ENCODE measurements at regions not wholly inside any gene's neighbourhood (a gene's known extent, or its start where the extent isn't known, plus 50 kb on each side); places are given as distances from the start of the nearest gene placed in this dataset.

GRCh38 chr15:87099916-87100315 is 1020.2 kb downstream of the AGBL1 start:
- in situ Hi-C loops (cut with HindIII; ENCODE audit: low sequenced_read_pairs), result no loop called here

GRCh38 chr15:87089551-87089950 is 1009.9 kb downstream of the AGBL1 start:
- H3K4me3 ChIP-seq (ENCODE audit: low read depth, low read length), result no peak overlapping the region
- TF ChIP-seq CTCF (IDR thresholded peaks at IDR 0.05; ENCODE audit: low read depth, low read length, missing control alignments), result no peak
- in situ Hi-C loops (cut with HindIII; ENCODE audit: low sequenced_read_pairs), result no loop called here
- DNase-seq (ENCODE audit: low read depth), result no peak

More at GRCh38 chr15:87099916-87100315, 1020.2 kb downstream of the AGBL1 start:
- no peak for TF ChIP-seq CTCF (IDR thresholded peaks at IDR 0.05; ENCODE audit: low read depth, low read length, missing control alignments)
- no peak for DNase-seq (ENCODE audit: low read depth)
- no peak overlapping the region for H3K4me3 ChIP-seq (ENCODE audit: low read depth, low read length)

- in situ Hi-C loops (cut with HindIII; ENCODE audit: low sequenced_read_pairs), result no loop called here
- no peak overlapping the region for H3K4me3 ChIP-seq (ENCODE audit: low read depth, low read length)
- no peak for TF ChIP-seq CTCF (IDR thresholded peaks at IDR 0.05; ENCODE audit: low read depth, low read length, missing control alignments)
- DNase-seq (ENCODE audit: low read depth), result no peak
Measured at GRCh38 chr15:87083201-87083600, 1003.5 kb downstream of the AGBL1 start.

- H3K4me3 ChIP-seq (ENCODE audit: low read depth, low read length), result no peak overlapping the region
- no peak for TF ChIP-seq CTCF (IDR thresholded peaks at IDR 0.05; ENCODE audit: low read depth, low read length, missing control alignments)
- in situ Hi-C loops (cut with HindIII; ENCODE audit: low sequenced_read_pairs), result no loop called here
- no peak for DNase-seq (ENCODE audit: low read depth)
Measured at GRCh38 chr15:87082581-87082980, 1002.9 kb downstream of the AGBL1 start.

GRCh38 chr15:87080547-87080946 is 1000.9 kb downstream of the AGBL1 start:
- in situ Hi-C loops (cut with HindIII; ENCODE audit: low sequenced_read_pairs), result no loop called here
- peak; percentile 11 for DNase-seq (ENCODE audit: low read depth)
- H3K4me3 ChIP-seq (ENCODE audit: low read depth, low read length), result no peak overlapping the region
- TF ChIP-seq CTCF (IDR thresholded peaks at IDR 0.05; ENCODE audit: low read depth, low read length, missing control alignments), result no peak

Data from astrocyte of the cerebellum (primary cell).